ENCODE measurements at regions not wholly inside any gene's neighbourhood (a gene's known extent, or its start where the extent isn't known, plus 50 kb on each side); places are given as distances from the start of the nearest gene placed in this dataset.
"Not testable (repeated sequence)": the region's sequence is repeated elsewhere in the genome, so short reads cannot be mapped to it uniquely, and the experiment has no call there.

DNA sequence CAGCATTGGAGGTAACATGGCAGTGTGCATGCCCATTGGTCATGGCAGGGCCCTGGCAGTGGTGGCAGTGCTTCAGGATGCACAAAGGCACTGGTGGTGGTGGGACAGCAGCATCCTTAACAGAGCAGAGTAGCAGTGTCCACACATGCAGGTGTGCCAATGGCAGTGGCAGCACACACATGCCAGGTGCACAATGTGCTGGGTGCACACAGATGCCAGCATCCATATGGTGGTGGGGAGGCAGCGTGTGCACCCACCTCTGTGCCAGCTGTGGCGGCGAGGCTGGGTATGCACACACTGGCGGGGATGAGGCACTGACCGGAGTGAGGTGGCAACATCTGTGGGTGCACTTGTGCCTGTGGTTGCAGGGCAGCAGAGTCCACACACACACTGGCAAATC lies 150.6 kb downstream of the SI start:
- no peak for DNase-seq

DNA sequence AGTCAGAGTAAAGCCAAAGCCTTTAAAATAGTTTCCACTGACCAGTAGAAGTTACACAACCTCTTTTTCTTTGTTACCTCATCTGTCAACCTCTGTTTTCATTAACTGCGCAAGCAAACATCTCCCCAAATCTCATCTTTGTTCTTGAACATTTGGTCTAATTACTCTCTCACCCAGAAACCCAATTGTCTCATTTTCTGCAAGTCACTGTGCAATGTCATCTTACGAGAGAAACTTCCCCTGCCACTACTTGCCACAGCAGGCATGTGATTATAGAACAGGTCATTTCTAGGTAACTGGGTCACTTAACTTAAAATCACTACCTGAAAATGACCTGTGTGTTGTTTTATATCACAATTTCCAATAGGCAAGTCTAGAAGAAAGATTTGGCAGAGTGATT lies 159.4 kb downstream of the SI start:
- DNase-seq = no peak

GRCh38 chr3:164912916-164913315 lies 165.4 kb downstream of the SI start:
- no peak for DNase-seq

- DNase-seq = no peak
These were observed 174.4 kb downstream of the SI start for GRCh38 chr3:164903820-164904451.

DNA sequence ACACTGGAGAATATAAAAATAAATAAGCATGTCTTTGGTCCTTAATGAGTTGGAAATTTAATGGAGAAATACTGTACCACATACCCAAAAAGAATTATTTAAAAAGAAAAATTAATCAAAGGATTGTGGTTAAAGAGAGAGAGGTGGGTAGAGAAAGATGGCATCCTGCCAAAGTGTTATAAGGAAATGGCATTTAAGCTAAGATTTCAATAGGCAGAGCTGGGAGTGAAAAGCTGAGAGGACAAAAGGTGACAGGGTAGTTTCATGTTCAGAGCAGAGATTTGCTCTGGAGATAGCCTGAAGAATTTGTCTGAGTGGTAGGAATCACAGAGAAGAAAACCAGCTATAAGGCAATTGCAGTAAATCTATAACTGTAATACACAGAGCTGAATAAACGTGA lies 181.0 kb downstream of the SI start:
- no peak for DNase-seq

- no peak for DNase-seq
These were observed 188.2 kb downstream of the SI start for GRCh38 chr3:164890061-164890460.

DNA sequence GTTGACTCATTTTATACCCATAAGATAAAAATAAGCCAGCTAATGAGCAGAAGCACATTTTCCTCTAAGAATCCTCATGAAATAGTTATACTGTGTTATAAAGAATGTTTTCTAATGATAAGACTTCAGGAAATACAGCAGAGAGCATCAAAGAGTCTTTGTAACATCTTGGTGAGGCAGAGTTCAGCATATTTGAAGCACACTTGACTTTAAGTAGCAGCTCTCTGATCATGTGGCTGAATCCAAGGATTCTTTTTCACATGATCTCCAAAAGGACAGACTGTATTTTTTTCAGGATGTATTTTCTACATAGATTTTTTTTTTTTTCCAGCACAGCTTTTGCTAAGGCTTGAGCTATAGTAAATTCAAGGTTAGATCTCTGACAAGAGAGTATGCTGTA lies 195.1 kb downstream of the SI start:
- no peak for DNase-seq

DNA sequence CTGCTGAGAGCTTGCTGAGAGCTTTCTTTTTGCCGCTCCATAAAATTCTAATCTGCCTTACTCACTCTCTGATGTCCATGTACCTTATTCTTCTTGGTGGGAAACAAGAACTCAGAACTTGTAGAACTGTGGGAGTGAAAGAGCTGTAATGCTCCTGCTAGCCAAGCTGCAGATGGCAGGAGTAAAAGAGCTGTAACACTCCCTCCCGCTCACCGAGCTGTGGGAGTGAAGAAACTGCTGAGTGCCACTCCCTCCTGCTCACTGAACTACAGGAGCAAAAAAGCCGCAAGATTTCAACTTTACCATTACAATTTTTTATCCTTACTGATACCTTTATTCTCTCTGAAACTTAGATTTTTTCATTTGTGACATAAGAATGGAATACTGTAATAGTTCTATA lies 199.1 kb downstream of the SI start:
- DNase-seq = no peak

DNA sequence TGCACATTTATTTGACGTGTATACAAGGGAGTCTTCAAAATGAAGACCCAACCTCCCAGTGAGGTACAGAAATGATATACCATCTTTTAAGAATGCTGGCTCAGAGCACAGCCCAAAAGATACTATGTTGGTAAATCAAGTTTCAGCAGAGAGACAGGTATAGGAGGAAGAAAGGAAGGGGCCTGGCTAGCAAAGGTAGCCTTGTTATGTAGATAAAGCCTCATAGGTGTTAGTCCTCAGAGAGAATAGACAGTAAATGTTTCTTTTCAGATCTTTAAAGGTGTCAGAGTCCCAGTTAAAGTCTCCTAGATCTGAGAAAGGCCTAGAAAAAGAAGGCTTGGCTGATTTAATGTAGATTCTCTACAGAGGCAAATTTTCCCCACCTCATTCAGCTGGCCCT lies 213.8 kb downstream of the SI start:
- DNase-seq = no peak

- DNase-seq = no peak
These were observed 225.4 kb downstream of the SI start for GRCh38 chr3:164852866-164853265.

DNA sequence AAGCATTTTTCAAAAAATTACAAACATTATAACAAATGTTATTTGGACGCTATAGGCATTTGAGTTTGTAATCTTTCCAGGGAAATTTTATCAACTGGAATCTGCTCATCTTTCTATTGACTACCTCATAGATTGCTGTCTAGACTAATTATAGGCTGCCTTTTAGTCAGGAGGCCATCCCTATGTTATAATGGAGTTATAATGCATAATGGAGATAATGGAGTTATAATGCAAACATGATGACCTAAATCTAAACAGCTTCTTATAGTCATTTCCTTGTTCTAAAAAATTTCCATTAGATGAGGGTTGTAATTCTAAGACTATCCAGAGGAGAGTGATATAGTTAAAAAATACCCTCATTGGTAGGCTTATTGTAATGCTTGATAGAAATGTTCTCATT lies 226.4 kb downstream of the SI start:
- DNase-seq = no peak

DNA sequence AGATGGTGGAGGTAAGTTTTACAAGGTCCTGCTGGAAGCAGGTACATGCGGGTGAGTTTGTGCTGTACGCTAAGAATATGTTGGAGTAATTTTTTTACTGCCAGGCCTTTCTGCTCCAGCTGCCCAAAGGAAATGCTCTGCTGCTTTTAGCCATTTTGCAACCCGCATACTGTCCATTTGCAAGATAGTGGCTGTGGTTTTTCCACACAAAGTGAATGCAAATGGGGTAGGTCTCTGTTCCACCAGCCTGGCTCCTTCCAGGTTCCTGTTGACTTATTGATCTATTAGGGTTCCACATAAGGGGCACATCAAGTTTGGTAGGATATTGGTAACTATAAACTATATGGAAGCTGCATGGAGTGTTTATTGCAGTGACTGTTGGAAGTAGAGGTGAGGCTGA lies 227.1 kb downstream of the SI start:
- no peak for DNase-seq

GRCh38 chr3:164848923-164849322 lies 229.4 kb downstream of the SI start:
- no peak for DNase-seq

DNA sequence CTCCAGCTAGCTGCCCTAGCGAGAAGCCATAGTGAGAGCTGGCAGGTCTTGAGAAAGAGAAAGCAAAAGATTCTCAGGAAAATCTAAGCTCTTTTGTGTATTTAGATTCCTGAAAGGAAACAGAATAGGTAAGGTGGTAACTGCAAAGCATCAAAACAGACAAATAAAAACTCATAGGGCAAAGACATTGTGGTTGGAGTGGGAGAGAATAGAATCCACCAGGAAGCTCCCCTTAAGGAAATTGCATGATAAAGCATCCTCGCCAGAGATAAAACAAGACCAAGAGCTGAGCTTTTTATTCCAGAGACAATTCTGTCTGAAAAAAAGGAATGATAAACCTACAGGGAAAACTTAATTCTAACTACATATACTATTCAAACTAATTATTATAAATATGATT lies 232.6 kb downstream of the SI start:
- no peak for DNase-seq

- no peak for DNase-seq
These were observed 246.1 kb downstream of the SI start for GRCh38 chr3:164832216-164832615.

GRCh38 chr3:164818318-164818717 lies 260.0 kb downstream of the SI start:
- DNase-seq = no peak

DNA sequence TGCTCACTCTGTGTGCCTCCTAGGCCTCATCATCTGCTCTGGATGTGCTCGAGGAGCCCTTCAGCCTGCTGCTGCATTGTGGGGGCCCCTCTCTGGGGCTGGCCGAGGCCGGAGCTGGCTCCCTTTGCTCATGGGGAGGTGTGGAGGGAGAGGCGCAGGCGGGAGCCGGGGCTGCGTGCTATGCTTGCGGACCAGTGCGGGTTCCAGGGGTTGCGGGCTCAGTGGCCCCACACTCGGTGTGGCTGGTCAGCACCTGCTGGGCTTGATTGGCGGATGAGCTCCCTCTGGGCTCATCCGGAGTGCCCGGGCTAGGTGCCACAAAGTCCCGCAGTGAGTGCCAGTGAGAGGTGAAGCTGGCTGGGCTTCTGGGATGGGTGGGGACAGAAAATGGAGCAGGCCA lies 264.2 kb downstream of the SI start:
- no peak for DNase-seq

GRCh38 chr3:164812042-164812441 lies 266.3 kb downstream of the SI start:
- DNase-seq = no peak

- no peak for DNase-seq
These were observed 272.1 kb downstream of the SI start for GRCh38 chr3:164806188-164806587.

- DNase-seq = no peak
These were observed 284.2 kb downstream of the SI start for GRCh38 chr3:164794099-164794498.

- DNase-seq = no peak
These were observed 287.0 kb downstream of the SI start for GRCh38 chr3:164791263-164791662.

- not testable (repeated sequence) for DNase-seq
These were observed 293.9 kb downstream of the SI start for GRCh38 chr3:164784407-164784806.

GRCh38 chr3:164781755-164782154 lies 296.5 kb downstream of the SI start:
- DNase-seq = no peak

DNA sequence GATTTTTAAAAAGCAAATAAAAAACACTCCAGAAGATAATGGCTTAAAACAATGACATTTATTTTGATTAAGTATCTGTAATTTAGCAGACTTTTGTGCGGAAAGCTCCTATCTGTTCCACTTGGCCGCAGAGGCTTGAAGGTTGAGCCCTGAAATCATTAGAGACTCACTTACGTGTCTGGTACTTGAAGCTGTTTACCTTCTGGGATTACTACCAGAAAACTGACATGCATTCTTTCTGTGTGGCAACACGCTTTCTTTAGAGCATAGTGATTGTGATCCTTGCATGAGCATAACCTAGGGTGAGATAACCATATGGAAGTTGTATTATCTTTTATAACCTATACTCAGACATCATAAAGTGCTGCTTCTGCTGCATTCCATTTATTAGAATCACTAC lies 298.5 kb downstream of the SI start:
- DNase-seq = no peak

- no peak for DNase-seq
These were observed 325.5 kb downstream of the SI start for GRCh38 chr3:164752812-164753211.

DNA sequence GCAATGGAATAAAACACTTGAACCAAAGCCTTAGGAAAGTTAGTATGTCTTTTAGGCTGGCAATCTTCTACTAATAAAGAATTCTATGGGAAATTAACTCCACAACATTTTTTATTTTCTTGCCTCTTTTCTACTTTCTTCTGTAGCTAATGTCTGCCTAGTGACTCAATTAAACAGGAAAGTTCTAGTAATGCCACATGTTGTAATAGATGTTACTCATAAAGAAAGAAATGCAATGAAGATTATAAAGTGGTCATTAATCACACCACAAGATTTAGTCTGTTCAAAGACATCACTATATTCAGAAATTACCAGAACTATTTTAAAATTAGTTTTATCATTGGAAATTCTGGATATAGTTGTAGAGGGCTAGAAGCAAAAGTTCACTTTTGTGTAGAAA lies 329.7 kb downstream of the SI start:
- no peak for DNase-seq
